OCI-LY3 (cell line): ENCODE measurements at regions not wholly inside any gene's neighbourhood (a gene's known extent, or its start where the extent isn't known, plus 50 kb on each side); places are given as distances from the start of the nearest gene placed in this dataset.

ENCODE experiments used
- EZH2phosphoT487 ChIP-seq: fragments of 200-600 bp; shearing (Covaris generic); IDR thresholded peaks from 2 replicates; pipeline ENCODE4 v1.6.1; 2018; ENCODE audit warnings: antibody characterized with exemption, mixed run types, low read depth
- TF ChIP-seq, protein P1 (sequence below): fragments of 200-600, 300-600 bp; sonication (generic); IDR thresholded peaks from 2 replicates; pipeline ENCODE4 v1.5.1; 2014; ENCODE audit warnings: antibody characterized with exemption, low read length, low read depth

DNA sequence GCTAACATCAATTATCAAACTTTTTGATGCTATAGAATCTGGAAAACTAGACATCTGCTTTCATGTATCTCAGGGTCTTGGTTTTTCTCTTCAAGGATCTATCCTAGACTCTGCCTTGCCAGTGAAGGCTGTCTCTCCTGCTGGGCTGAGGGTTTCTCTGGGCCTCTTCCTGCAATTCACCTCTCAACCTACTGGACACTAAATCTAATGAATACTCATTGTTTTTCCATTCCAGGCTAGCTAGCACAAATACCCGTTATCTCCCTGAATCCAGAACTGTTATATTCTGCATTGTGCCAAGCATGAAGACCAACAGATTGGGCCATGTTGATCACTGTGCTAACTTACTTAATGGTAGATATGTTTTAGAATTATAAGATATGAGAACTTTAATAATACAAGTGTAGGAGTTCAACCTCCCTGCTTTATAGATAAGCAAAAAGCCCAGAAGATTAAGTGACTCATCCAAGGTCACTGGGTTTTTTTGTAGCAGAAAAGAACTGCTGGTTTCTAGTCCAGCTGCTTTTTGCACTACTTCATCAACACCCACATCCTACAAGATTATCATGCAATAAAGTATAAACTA lies 56.5 kb upstream of the RNF38 start:
- TF ChIP-seq, protein P1, sequence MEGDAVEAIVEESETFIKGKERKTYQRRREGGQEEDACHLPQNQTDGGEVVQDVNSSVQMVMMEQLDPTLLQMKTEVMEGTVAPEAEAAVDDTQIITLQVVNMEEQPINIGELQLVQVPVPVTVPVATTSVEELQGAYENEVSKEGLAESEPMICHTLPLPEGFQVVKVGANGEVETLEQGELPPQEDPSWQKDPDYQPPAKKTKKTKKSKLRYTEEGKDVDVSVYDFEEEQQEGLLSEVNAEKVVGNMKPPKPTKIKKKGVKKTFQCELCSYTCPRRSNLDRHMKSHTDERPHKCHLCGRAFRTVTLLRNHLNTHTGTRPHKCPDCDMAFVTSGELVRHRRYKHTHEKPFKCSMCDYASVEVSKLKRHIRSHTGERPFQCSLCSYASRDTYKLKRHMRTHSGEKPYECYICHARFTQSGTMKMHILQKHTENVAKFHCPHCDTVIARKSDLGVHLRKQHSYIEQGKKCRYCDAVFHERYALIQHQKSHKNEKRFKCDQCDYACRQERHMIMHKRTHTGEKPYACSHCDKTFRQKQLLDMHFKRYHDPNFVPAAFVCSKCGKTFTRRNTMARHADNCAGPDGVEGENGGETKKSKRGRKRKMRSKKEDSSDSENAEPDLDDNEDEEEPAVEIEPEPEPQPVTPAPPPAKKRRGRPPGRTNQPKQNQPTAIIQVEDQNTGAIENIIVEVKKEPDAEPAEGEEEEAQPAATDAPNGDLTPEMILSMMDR: no peak
- TF ChIP-seq EZH2phosphoT487: no peak
